GM21515 (cell line): ENCODE measurements at regions not wholly inside any gene's neighbourhood (a gene's known extent, or its start where the extent isn't known, plus 50 kb on each side); places are given as distances from the start of the nearest gene placed in this dataset.

Experiments used
- ATAC-seq: cut with Tn5 transposase; IDR thresholded peaks from one replicate; pipeline ENCODE4 v1.9.1; 2021; ENCODE audit not compliant: unreplicated experiment

GRCh38 chr12:91384806-91385205, 202.2 kb upstream of the DCN start:
- ATAC-seq, result no peak

- no peak for ATAC-seq
Measured at GRCh38 chr12:91384366-91384765, 201.7 kb upstream of the DCN start.

DNA sequence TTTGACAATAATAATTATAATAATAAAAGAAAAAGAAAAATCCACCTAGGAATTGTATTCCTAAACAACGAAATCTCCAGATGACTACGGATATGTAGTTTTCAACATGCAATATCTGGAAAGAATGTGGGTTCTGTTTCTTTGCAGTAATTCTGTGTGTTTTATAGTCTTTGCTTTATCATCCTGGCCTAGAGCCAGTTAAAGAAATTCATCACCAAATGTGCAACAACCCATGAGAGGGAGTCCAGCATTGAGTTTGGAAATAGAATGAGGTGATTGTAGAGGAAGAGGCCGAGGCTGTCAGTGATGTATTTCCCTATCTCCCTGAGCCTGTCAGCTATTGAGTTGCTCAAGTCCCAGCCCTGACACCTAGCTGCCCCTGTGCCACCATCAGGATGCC, 200.5 kb upstream of the DCN start:
- ATAC-seq, result no peak

GRCh38 chr12:91382081-91382543, 199.5 kb upstream of the DCN start:
- ATAC-seq, result peak; percentile 74

DNA sequence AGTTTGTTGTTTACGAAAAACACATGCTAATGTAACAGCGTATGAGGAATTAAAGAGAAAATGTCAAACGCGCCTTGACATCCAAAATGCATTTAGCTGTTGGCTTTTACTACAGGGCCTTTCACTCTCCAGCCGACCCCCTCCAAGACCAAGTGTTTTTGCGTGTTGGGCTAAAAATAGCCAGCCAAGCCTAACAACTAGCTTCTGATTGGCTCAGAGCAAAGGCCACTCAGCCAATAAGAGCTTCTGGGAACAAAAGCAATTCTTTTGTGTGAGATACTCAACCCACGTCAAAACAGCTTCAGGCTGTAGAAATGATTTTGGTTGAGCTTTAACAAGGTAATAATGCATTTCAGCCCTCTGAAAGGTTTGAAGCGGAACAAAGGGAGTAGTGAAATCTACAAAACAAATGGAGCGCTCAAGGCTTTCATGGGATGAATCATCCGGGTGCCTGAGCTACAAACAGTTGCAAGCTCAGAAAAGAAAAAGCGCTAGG, 198.7 kb upstream of the DCN start:
- ATAC-seq, result peak; percentile 79

- no peak for ATAC-seq
Measured at GRCh38 chr12:91380631-91381030, 198.0 kb upstream of the DCN start.

DNA sequence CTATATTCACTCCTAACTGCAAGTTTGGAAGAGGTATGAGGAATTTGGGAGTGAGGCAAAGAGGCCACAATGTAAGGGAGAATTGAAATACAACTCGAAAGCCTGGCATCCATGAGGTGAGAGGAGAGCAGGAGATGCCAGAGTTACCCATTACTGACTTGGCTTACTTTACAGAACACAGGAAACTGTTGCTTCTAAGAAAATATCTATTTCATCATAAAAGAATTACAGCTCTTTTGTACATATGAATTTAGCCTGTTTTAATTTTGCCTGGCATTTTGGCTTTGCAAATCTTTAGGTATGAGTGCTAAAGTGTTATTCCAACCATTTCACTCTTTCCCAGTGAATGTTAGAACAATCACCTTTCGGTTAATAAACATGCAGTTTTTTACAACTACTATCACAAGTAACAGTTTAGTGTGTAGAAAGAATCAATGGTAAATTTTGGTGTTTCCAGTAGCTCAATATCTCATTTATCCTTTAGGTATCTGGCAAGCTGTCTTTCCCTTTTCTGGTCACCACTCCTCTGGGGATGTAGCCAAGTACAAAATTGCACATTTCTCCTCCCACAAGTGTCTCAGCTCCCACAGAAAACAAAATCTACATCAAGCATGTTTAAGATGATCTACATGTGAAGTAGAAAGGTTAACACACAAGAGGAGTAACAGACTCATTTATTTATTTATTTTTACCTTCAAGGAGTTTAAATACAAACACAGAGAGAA, 196.6 kb upstream of the DCN start:
- no peak for ATAC-seq

DNA sequence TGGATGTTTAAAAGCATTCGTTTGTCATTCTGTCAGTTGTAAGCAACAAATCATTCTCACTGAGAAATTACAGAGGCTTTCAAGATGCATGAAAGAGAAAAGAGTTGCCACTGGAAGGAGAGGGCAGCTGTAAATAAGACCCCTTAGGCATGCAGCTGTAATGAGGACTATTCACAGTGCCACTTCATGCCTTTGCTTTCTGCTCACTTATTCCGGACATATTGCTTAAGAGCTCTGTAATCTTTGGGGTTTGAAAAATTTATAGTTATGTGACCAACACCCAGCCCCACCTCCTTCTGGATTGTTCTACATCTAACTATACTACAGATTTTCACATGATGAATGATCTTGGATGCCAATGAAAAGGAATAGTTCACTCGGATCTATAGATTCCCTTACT, 194.8 kb upstream of the DCN start:
- no peak for ATAC-seq

GRCh38 chr12:91373086-91373485, 190.5 kb upstream of the DCN start:
- ATAC-seq, result no peak

DNA sequence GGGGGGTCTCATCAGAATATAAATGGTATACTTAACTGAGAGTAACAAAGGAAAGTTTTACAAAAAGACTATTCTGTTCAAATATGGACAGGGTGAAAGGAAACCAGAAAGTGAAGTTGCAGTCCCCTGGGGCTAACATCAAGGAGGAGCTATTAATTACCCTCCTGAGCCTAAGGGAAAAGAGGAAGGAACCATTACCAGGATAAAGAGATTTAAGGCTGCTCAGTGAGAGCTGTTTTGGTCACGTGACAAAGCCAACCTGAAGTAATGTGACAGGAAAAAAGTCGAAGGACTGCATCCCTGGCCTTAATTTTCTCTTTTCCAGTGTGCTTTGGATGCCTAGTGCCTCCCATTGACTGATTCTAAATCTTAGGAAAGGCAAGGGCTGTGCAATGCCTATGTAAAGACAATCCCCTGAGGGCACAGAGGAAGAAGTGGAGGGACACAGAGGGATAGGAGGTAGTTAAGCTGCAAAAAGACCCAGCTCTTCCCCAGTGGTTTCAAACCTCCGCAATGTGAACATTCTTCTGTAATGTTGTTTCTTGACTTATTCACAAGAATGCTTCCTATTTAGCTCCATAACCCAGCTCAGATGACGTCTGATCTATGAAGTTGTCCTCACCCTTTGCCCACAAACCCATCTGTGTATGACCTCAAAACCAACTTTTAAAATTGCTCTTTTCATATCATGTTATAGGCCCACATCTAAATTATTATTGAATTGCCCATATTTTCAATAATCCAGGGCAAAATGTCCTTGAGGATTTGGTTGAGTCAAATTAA, 187.7 kb upstream of the DCN start:
- ATAC-seq, result no peak

- no peak for ATAC-seq
Measured at GRCh38 chr12:91368613-91369012, 186.0 kb upstream of the DCN start.

- ATAC-seq, result no peak
Measured at GRCh38 chr12:91367234-91367849, 184.7 kb upstream of the DCN start.

DNA sequence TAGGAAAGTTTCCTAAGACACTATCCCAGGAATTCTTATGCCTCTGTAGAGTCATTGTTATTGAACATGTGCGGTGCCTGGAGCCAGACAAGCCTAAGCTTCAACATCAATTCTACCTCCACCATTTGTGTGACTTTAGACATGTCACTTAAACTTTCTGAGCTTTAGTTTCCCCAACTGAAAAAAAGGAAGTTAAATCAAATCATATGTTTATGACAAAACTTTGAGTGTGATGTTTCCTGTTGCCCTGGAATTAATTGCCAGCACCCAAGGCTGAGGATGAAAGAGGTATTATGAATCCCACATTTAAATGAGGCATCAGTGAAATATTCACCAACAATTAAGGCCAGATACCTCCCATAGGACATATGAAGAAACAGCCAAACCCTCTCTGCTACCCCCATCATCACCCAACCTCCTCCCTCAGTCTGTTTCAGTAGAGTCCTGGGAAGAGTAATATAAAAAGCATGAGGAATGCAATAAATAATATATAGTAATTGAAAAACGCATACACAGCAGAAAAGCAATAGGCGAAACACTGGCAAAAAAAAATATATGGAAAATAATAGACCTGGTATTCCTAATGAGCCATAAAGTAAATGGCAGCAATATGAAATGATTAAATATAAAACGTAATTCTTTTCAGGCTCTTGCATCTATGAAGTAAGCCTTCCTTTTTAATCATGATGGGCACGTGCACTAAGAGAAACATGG, 182.0 kb upstream of the DCN start:
- ATAC-seq, result no peak

DNA sequence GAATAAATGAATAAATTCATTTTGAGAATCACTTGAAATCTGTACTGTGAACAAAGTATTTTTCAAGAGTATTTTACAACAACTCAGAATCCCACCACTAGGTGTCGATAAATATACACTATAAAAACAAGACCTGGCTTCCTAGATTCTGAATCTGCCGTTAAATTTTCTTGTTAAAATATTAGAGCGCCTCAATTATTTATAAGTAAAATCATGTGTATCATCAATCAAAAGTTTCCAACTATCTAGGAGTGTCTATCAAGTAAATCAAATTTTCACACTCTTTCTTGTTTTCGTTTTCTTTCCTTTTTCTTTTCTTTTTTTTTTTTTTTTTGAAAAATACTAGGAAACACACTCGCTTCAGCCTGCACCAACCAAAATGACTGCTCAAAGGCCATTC, 179.2 kb upstream of the DCN start:
- ATAC-seq, result no peak

GRCh38 chr12:91357381-91357780, 174.8 kb upstream of the DCN start:
- no peak for ATAC-seq

- ATAC-seq, result no peak
Measured at GRCh38 chr12:91356405-91356804, 173.8 kb upstream of the DCN start.

GRCh38 chr12:91355150-91356006, 172.8 kb upstream of the DCN start:
- ATAC-seq, result peak; percentile 92

DNA sequence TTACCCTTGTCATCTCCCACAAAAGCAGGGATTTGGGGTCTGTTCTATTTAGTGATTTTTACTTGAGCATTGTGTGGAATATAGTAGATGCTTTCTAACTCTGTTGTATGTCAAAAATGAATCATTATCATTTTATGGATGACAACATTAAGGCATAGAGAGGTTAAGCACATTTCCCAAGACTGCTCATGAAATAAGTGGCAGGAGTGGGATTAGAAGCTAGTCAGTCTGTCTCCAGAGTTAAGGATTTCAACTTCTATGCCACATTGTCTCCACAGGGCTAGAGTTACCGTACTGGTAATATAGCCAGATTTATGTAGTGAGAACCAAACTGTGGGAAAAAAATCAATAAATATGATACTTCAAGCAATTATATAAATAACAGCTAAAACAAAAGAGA, 170.6 kb upstream of the DCN start:
- no peak for ATAC-seq

- no peak for ATAC-seq
Measured at GRCh38 chr12:91349476-91349875, 166.9 kb upstream of the DCN start.

GRCh38 chr12:91347481-91348214, 165.0 kb upstream of the DCN start:
- no peak for ATAC-seq
